GM10266 (cell line): ENCODE measurements at regions not wholly inside any gene's neighbourhood (a gene's known extent, or its start where the extent isn't known, plus 50 kb on each side); places are given as distances from the start of the nearest gene placed in this dataset.

ENCODE experiments used
- DNase-seq: peaks from one replicate; pipeline ENCODE4 v3.0.0; 2012; ENCODE audit errors: extremely low spot score
- TF ChIP-seq, protein P1 (sequence below): IDR thresholded peaks from 2 replicates; pipeline ENCODE4 v1.5.1; 2012; ENCODE audit warnings: mild to moderate bottlenecking, low read depth; ENCODE audit not compliant: control insufficient read depth, insufficient read depth; ENCODE audit errors: missing control alignments

GRCh38 chr1:30201015-30201414 lies 522.4 kb downstream of the MATN1 start:
- DNase-seq, result no peak
- TF ChIP-seq, protein P1, sequence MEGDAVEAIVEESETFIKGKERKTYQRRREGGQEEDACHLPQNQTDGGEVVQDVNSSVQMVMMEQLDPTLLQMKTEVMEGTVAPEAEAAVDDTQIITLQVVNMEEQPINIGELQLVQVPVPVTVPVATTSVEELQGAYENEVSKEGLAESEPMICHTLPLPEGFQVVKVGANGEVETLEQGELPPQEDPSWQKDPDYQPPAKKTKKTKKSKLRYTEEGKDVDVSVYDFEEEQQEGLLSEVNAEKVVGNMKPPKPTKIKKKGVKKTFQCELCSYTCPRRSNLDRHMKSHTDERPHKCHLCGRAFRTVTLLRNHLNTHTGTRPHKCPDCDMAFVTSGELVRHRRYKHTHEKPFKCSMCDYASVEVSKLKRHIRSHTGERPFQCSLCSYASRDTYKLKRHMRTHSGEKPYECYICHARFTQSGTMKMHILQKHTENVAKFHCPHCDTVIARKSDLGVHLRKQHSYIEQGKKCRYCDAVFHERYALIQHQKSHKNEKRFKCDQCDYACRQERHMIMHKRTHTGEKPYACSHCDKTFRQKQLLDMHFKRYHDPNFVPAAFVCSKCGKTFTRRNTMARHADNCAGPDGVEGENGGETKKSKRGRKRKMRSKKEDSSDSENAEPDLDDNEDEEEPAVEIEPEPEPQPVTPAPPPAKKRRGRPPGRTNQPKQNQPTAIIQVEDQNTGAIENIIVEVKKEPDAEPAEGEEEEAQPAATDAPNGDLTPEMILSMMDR, result no peak

DNA sequence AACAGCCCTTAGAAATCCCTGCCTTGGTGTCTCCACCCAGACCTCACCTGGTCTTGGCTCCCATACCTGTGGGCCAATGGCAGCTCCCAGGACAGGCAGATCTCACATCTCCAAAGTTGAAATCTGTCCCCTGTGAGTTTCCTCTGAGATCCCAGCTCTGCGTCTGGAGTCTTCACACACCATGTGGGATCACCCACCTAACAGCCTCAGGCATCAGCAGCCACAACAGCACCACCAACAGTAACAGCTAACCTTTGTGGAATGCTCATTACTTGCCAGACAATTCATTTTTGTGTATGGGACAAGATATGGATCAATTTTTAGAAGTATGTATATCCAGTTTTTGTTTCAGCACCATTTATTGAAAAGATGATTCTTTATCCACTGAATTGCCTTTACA lies 523.2 kb downstream of the MATN1 start:
- DNase-seq, result no peak
- TF ChIP-seq, protein P1, result no peak

DNA sequence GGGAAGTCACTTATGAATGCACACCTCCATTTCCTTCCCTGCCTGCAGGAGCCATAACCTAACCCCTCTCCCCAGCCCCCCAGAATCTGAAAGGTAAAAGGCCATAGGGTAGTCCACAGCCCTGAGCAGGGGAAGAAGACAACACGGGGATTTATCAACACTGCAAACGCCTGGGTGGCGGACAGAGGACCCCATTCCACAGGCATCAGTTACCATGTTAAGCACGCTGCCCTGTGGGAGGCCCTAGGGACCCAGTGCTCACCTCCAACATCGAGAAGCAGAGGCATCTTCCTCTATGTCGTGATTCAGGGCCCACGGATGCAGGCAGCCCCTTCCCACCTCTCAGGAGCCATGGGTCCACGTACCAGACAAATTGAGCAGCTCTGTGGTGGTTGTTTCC lies 523.8 kb downstream of the MATN1 start:
- TF ChIP-seq, protein P1, result no peak
- no peak for DNase-seq

DNA sequence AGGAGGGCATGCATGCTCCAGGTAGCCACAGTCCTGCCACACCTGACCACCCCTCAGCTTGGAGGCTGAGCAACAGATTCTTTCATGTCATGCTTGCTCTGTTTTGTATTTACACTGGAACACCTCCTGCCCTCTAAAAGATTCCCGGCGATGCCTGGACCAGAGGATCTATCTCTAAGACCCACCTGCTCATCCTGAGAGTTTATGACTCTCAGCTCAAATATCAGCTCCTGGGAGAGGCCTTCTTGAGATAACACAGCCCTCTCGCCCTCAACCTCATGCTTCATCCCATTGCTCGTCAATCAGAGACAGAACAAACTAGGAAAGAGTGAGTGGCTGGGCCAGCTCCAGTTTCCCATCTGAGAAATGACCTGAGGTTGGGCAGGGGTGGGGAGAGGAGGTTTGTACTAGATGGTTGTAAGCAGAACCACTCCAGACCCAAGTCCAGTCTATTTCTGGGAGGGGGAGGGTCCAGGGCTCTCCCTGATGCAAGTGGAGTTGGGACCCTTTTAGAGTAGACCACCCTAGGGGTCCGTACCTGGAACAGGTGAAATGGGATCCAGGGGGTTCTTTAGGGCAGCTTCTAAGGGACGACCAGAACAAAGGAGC lies 524.5 kb downstream of the MATN1 start:
- TF ChIP-seq, protein P1, result no peak
- no peak for DNase-seq

GRCh38 chr1:30198451-30198760 lies 525.0 kb downstream of the MATN1 start:
- no peak for DNase-seq
- TF ChIP-seq, protein P1, result no peak

DNA sequence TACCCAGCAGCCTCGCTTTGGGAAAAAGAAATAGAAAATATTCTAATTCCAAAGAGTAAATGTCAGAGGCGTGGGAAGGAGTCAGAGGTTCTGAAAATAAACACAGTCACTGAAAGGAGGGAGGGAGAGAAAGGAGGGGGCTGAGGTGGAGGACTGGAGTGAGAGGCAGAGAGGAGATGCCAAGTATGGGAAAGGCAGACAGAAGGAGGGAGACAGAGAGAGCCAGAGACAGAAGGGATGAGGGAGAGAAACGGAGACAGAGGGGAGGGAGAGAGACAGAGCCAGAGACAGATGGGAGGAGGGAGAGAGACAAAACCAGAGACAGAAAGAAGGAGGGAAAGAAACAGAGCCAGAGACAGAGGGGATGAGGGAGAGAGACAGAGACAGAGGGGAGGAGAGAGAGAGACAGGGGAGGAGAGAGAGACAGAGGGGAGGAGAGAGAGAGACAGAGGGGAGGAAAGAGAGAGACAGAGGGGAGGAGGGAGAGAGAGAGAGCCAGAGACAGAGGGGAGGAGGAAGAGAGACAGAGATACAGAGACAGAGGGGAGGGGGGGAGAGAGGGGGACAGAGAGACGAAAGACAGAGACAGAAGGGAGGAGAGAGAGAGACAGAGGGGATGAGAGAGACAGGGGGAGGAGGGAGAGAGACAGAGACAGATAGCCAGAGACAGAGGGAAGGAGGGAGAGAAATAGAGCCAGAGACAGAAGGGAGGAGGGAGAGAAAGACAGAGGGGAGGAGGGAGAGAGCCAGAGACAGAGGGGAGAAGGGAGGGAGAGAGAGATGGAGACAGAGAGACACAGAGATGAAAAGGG lies 525.5 kb downstream of the MATN1 start:
- TF ChIP-seq, protein P1, result no peak
- no peak for DNase-seq

DNA sequence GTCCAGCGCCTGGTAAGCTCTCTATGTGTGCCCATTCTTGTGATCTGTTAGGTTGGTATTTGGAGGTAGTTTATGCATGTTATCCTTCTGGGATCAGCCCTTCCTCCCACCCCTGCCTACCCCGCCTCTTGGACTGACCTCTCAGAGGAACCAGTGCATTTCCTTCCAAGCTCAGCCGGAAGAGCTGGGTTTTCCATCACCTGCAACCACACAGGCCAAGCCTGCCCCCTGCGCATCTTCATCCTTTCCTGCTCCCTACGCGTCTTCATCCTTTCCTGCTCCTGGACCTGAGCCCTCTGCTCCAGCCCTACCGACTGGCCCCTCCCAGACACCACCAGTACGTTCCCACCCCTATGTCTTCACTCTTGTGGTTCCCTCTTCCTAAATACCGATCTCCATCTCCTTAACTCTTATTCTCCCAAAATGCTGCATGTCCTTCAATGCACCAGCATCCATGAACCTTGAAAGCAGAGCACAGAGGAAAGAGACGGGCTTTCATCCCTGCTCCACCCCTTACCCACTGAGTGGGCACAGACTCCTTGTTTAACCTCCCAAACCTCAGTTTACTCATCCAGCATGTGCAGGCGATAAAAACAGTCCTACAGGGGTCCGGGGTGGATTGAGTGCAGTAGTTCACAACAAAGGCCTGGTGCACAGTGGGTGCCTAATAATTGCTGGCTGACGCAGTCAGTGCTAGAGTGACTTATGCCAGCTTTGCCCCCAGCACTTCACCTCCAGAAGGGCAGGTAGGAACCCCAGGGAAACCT lies 526.3 kb downstream of the MATN1 start:
- no peak for DNase-seq

More for the DNA sequence above, 526.3 kb downstream of the MATN1 start:
- TF ChIP-seq, protein P1, result no peak
